Muscle of arm (tissue), 1 donor: ENCODE measurements at regions not wholly inside any gene's neighbourhood (a gene's known extent, or its start where the extent isn't known, plus 50 kb on each side); places are given as distances from the start of the nearest gene placed in this dataset.
A peak's percentile ranks its signal among the peaks of the same experiment; 100 is the strongest.

Source experiments
- DNase-seq: peaks from one replicate; pipeline ENCODE4 v3.0.0-alpha.2; 2013

- no peak for DNase-seq
Measured at GRCh38 chr2:105571445-105571987, 172.7 kb upstream of the FHL2 start.

- DNase-seq = no peak
Measured at GRCh38 chr2:105570757-105571156, 171.9 kb upstream of the FHL2 start.

- DNase-seq = no peak
Measured at GRCh38 chr2:105570326-105570725, 171.5 kb upstream of the FHL2 start.

GRCh38 chr2:105569606-105570005 lies 170.8 kb upstream of the FHL2 start:
- DNase-seq = no peak

- DNase-seq = no peak
Measured at GRCh38 chr2:105567996-105568494, 169.2 kb upstream of the FHL2 start.

GRCh38 chr2:105563000-105563719 lies 164.3 kb upstream of the FHL2 start:
- DNase-seq = no peak

- DNase-seq = no peak
Measured at GRCh38 chr2:105561401-105561800, 162.6 kb upstream of the FHL2 start.

GRCh38 chr2:105560157-105560556 lies 161.3 kb upstream of the FHL2 start:
- DNase-seq = no peak

GRCh38 chr2:105557021-105557920 lies 158.4 kb upstream of the FHL2 start:
- no peak for DNase-seq

- DNase-seq = no peak
Measured at GRCh38 chr2:105556366-105556765, 157.5 kb upstream of the FHL2 start.

- DNase-seq = no peak
Measured at GRCh38 chr2:105554235-105554634, 155.4 kb upstream of the FHL2 start.

GRCh38 chr2:105553538-105554196 lies 154.8 kb upstream of the FHL2 start:
- no peak for DNase-seq

GRCh38 chr2:105546628-105546974 lies 147.8 kb upstream of the FHL2 start:
- DNase-seq = no peak

- DNase-seq = peak; percentile 36
Measured at GRCh38 chr2:105545730-105546627, 147.1 kb upstream of the FHL2 start.

- no peak for DNase-seq
Measured at GRCh38 chr2:105544591-105545377, 145.9 kb upstream of the FHL2 start.

GRCh38 chr2:105541189-105542050 lies 142.6 kb upstream of the FHL2 start:
- DNase-seq = no peak

- no peak for DNase-seq
Measured at GRCh38 chr2:105540642-105541041, 141.8 kb upstream of the FHL2 start.

GRCh38 chr2:105539331-105539730 lies 140.5 kb upstream of the FHL2 start:
- DNase-seq = no peak

- DNase-seq = no peak
Measured at GRCh38 chr2:105538840-105539239, 140.0 kb upstream of the FHL2 start.
